GM12878 (cell line): ENCODE measurements at regions not wholly inside any gene's neighbourhood (a gene's known extent, or its start where the extent isn't known, plus 50 kb on each side); places are given as distances from the start of the nearest gene placed in this dataset.

ENCODE experiments used
- ATAC-seq: fragments of 200-7000 bp; cut with Tn5 transposase; 3 replicates; pipeline ENCODE4 v1.9.1; 2020; ENCODE audit warnings: mild to moderate bottlenecking, moderate library complexity
- BruUV-seq: library from RNA; stranded (reverse); fragments of 400-500 nt; replicated peaks from 2 replicates; lab custom pipeline; 2021; lab: Mats Ljungman, UMichigan
- CTCF ChIA-PET: fragments of 300-600 bp; sonication (Branson Sonifier 250); formaldehyde crosslinking; extraction: SDS; loops from one replicate; lab custom pipeline; 2021; ENCODE audit warnings: inconsistent platforms; lab: Yijun Ruan, JAX
- POLR2A ChIA-PET: fragments of 350-600 bp; formaldehyde crosslinking; extraction: SDS; loops from one replicate; lab custom pipeline; 2021; ENCODE audit warnings: inconsistent platforms; lab: Charles Lee
- RAD21 ChIA-PET: fragments of 300-600 bp; sonication (Branson Sonifier 250); formaldehyde crosslinking; loops from one replicate; lab custom pipeline; 2023; ENCODE audit warnings: antibody characterized with exemption; ENCODE audit not compliant: unreplicated experiment; lab: Charles Lee
- SMC1A ChIA-PET: fragments of 300-600 bp; sonication (Branson Sonifier 250); formaldehyde crosslinking; loops from one replicate; lab custom pipeline; 2023; ENCODE audit not compliant: unreplicated experiment, uncharacterized antibody; lab: Charles Lee
- DNase-seq: peaks from one replicate; pipeline ENCODE4 v3.0.0-alpha.2; 2011; ENCODE audit warnings: low read depth, low spot score
- FAIRE-seq: peaks from 3 replicates; lab custom pipeline; 2011; peaks lifted over from hg19 to GRCh38; lab: Jason Lieb, UNC
- H2AFZ ChIP-seq: 2 replicates; pipeline ENCODE4 v1.6.0; 2011; ENCODE audit warnings: low read depth, low read length, control low read depth; ENCODE audit not compliant: control insufficient read depth
- H3K27ac ChIP-seq: 2 replicates; pipeline ENCODE4 v1.5.1; 2011; ENCODE audit warnings: control low read depth; ENCODE audit not compliant: control insufficient read depth, insufficient read depth
- H3K27me3 ChIP-seq, 2 experiments: replicated peaks in 1 of 2; 2 replicates each; pipeline versions ENCODE4 v1.6.0 to v1.6.1; 2011; ENCODE audit warnings: low read length in 1 of 2; ENCODE audit not compliant: control insufficient read depth in 2 of 2, insufficient read depth in 2 of 2
- H3K36me3 ChIP-seq, 2 experiments: 2 replicates each; pipeline ENCODE4 v1.5.1; 2011; ENCODE audit warnings: low read length in 1 of 2; ENCODE audit not compliant: control insufficient read depth in 2 of 2, insufficient read depth in 2 of 2
- H3K4me1 ChIP-seq: 2 replicates; pipeline ENCODE4 v1.6.1; 2011; ENCODE audit warnings: mild to moderate bottlenecking, low read length, moderate library complexity, mixed read lengths; ENCODE audit not compliant: control insufficient read depth, insufficient read depth
- H3K4me2 ChIP-seq: 2 replicates; pipeline ENCODE4 v1.6.0; 2011; ENCODE audit warnings: control low read depth; ENCODE audit not compliant: control insufficient read depth, insufficient read depth
- H3K4me3 ChIP-seq: fragments of 200-600 bp; sonication (generic); 2 replicates; pipeline ENCODE4 v1.5.1; 2016
- H3K79me2 ChIP-seq: 2 replicates; pipeline ENCODE4 v1.6.0; 2011; ENCODE audit warnings: low read length; ENCODE audit not compliant: control insufficient read depth, insufficient read depth
- H3K9ac ChIP-seq: 2 replicates; pipeline ENCODE4 v1.8.0; 2011; ENCODE audit warnings: low read length, control low read depth, mixed read lengths; ENCODE audit not compliant: control insufficient read depth, insufficient read depth
- H3K9me3 ChIP-seq: replicated peaks from 3 replicates; pipeline ENCODE4 v1.5.1; 2011; ENCODE audit warnings: mild to moderate bottlenecking, low read length; ENCODE audit not compliant: control insufficient read depth, insufficient read depth
- H4K20me1 ChIP-seq: 2 replicates; pipeline ENCODE4 v1.6.0; 2011; ENCODE audit not compliant: control insufficient read depth, insufficient read depth
- IKZF1 ChIP-seq: fragments of 450-650 bp; conservative IDR thresholded peaks from 2 replicates; pipeline ENCODE4 v1.6.1; 2017; ENCODE audit warnings: antibody characterized with exemption, mild to moderate bottlenecking
- MEF2B ChIP-seq: fragments of 450-650 bp; IDR thresholded peaks from 2 replicates; pipeline ENCODE4 v1.6.1; 2018; ENCODE audit warnings: mild to moderate bottlenecking, moderate library complexity; ENCODE audit not compliant: partially characterized antibody, poor library complexity, severe bottlenecking
- NR2F1 ChIP-seq: fragments of 450-650 bp; conservative IDR thresholded peaks from 2 replicates; pipeline ENCODE4 v1.6.1; 2017; ENCODE audit warnings: mild to moderate bottlenecking
- RAD21 ChIP-seq: IDR thresholded peaks from 2 replicates; pipeline ENCODE4 v1.6.1; 2011; ENCODE audit warnings: mild to moderate bottlenecking, low read depth, low read length, moderate library complexity; ENCODE audit not compliant: insufficient read depth
- RELB ChIP-seq: fragments of 450-650 bp; IDR thresholded peaks from 2 replicates; pipeline ENCODE4 v1.6.1; 2017; ENCODE audit warnings: low read depth, mild to moderate bottlenecking, moderate library complexity
- SMC3 ChIP-seq: IDR thresholded peaks from 2 replicates; pipeline ENCODE4 v1.6.1; 2011; ENCODE audit warnings: low read length, improper control_type of control experiment, borderline replicate concordance
- STAT3 ChIP-seq: IDR thresholded peaks from 2 replicates; pipeline ENCODE4 v1.6.1; 2011; ENCODE audit warnings: low read depth, low read length, improper control_type of control experiment
- ZBED1 ChIP-seq: IDR thresholded peaks from 2 replicates; pipeline ENCODE4 v1.6.1; 2016; ENCODE audit warnings: borderline replicate concordance
- WGBS: methylation state at CpG from one replicate; pipeline ENCODE4 v1.1.6; 2016; ENCODE audit warnings: low lambda C conversion rate; ENCODE audit not compliant: insufficient replicate concordance, insufficient coverage; ENCODE audit errors: missing lambda C conversion rate; 5-methylcytosine and 5-hydroxymethylcytosine counted together
- in situ Hi-C: fragments of 300-500 bp; cut with MboI; formaldehyde crosslinking; loops from 9 replicates; pipeline ENCODE4 v1.14.3; 2018; ENCODE audit warnings: mixed read lengths
- intact Hi-C: fragments of 100-400 bp; cut with micrococcal nuclease; formaldehyde crosslinking; loops from one replicate; pipeline ENCODE4 v1.14.2; 2022; ENCODE audit not compliant: unreplicated experiment
- TF ChIP-seq, protein P1 (sequence below): fragments of 450-650 bp; formaldehyde crosslinking; IDR thresholded peaks from 2 replicates; pipeline ENCODE4 v1.4.0; 2020; ENCODE audit warnings: mild to moderate bottlenecking, moderate library complexity
- TF ChIP-seq, protein P2 (sequence below), 3 experiments: IDR thresholded peaks in 2 of 3; conservative IDR thresholded peaks in 1 of 3; 2 replicates each; pipeline ENCODE4 v1.5.1; 2011; ENCODE audit warnings: low read depth in 3 of 3, low read length in 3 of 3, mild to moderate bottlenecking in 3 of 3, control low read depth in 2 of 3, moderate library complexity in 2 of 3, inconsistent platforms in 1 of 3, mixed read lengths in 1 of 3; ENCODE audit not compliant: control insufficient read depth in 2 of 3, insufficient read depth in 1 of 3; ENCODE audit errors: extremely low read depth in 1 of 3

GRCh38 chr3:22089284-22089683 lies 338.3 kb upstream of the ZNF385D start:
- intact Hi-C loops, result loop anchor here (1.0 to 5.0 kb wide), 3 partner anchors 28 to 798 kb away; no protein-coding TSS in a partner anchor
- DNase-seq, result peak; percentile 34
- CTCF ChIA-PET, result interaction anchor here (0.7 to 4.9 kb wide), 14 partner anchors 8 to 798 kb away, joined by 3 to 75 read pairs (median 4); no protein-coding TSS in a partner anchor

More at GRCh38 chr3:22089284-22089683, 338.3 kb upstream of the ZNF385D start:
- Histone ChIP-seq H3K4me2 (no peak overlapping the region), H4K20me1 (no peaks in the 10 kb centered on the region), H3K4me1 (no peaks in the 10 kb centered on the region), H3K9ac (no peak overlapping the region), H3K27me3 (no peaks in the 10 kb centered on the region), H3K9me3 (no peaks in the 10 kb centered on the region), H2AFZ (peak overlapping the region; percentile 72), H3K4me3 (no peak overlapping the region), H3K27ac (no peak overlapping the region), H3K36me3 (no peaks in the 10 kb centered on the region), H3K79me2 (no peaks in the 10 kb centered on the region)
- ATAC-seq (peak; percentile 88), FAIRE-seq (no peak)
- WGBS, result 2% methylated on average over 4 of the region's 4 CpGs
- TF ChIP-seq IKZF1 (peak; percentile 54; the same call in 1 of the 2 replicates), SMC3 (peak; percentile 48; the same call in 1 of the 2 replicates), MEF2B (peak; percentile 41), RELB (0 out of 2 replicates have a peak, but pooled peaks have one; percentile 31), NR2F1 (peak; percentile 90), RAD21 (peak; percentile 61), ZBED1 (no peak), STAT3 (no peak)
- TF ChIP-seq, protein P1, sequence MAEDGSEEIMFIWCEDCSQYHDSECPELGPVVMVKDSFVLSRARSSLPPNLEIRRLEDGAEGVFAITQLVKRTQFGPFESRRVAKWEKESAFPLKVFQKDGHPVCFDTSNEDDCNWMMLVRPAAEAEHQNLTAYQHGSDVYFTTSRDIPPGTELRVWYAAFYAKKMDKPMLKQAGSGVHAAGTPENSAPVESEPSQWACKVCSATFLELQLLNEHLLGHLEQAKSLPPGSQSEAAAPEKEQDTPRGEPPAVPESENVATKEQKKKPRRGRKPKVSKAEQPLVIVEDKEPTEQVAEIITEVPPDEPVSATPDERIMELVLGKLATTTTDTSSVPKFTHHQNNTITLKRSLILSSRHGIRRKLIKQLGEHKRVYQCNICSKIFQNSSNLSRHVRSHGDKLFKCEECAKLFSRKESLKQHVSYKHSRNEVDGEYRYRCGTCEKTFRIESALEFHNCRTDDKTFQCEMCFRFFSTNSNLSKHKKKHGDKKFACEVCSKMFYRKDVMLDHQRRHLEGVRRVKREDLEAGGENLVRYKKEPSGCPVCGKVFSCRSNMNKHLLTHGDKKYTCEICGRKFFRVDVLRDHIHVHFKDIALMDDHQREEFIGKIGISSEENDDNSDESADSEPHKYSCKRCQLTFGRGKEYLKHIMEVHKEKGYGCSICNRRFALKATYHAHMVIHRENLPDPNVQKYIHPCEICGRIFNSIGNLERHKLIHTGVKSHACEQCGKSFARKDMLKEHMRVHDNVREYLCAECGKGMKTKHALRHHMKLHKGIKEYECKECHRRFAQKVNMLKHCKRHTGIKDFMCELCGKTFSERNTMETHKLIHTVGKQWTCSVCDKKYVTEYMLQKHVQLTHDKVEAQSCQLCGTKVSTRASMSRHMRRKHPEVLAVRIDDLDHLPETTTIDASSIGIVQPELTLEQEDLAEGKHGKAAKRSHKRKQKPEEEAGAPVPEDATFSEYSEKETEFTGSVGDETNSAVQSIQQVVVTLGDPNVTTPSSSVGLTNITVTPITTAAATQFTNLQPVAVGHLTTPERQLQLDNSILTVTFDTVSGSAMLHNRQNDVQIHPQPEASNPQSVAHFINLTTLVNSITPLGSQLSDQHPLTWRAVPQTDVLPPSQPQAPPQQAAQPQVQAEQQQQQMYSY (CRISPR knock-in tag), result no peak
- TF ChIP-seq, protein P2, sequence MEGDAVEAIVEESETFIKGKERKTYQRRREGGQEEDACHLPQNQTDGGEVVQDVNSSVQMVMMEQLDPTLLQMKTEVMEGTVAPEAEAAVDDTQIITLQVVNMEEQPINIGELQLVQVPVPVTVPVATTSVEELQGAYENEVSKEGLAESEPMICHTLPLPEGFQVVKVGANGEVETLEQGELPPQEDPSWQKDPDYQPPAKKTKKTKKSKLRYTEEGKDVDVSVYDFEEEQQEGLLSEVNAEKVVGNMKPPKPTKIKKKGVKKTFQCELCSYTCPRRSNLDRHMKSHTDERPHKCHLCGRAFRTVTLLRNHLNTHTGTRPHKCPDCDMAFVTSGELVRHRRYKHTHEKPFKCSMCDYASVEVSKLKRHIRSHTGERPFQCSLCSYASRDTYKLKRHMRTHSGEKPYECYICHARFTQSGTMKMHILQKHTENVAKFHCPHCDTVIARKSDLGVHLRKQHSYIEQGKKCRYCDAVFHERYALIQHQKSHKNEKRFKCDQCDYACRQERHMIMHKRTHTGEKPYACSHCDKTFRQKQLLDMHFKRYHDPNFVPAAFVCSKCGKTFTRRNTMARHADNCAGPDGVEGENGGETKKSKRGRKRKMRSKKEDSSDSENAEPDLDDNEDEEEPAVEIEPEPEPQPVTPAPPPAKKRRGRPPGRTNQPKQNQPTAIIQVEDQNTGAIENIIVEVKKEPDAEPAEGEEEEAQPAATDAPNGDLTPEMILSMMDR (IDR thresholded peaks at IDR 0.05 in 2 of 3, conservative IDR thresholded peaks at IDR 0.05 in 1 of 3; ENCODE audit: control insufficient read depth in 2 of 3, extremely low read depth in 1 of 3, insufficient read depth in 1 of 3, low read depth in 3 of 3, low read length in 3 of 3), result peak; percentile 39 to 63 (median 47); a peak in 4 of 6 replicates
- ChIA-PET SMC1A (interaction anchor here (0.7 to 6.0 kb wide), 8 partner anchors 8 to 871 kb away, joined by 3 to 58 read pairs (median 4); no protein-coding TSS in a partner anchor), POLR2A (no interaction called here), RAD21 (interaction anchor here (1.0 to 4.7 kb wide), 8 partner anchors 8 to 871 kb away, joined by 3 to 39 read pairs (median 3); no protein-coding TSS in a partner anchor)
- in situ Hi-C loops, result no loop called here
- no TSS peak for BruUV-seq
